H9 (cell line): ENCODE measurements at regions not wholly inside any gene's neighbourhood (a gene's known extent, or its start where the extent isn't known, plus 50 kb on each side); places are given as distances from the start of the nearest gene placed in this dataset.

Experiments used
- DNase-seq: peaks from one replicate; pipeline ENCODE4 v3.0.0-alpha.2; 2017
- H2AFZ ChIP-seq: one replicate; pipeline ENCODE4 v1.6.1; 2013; ENCODE audit warnings: mild to moderate bottlenecking, low read length, control low read depth, moderate library complexity
- H2AK5ac ChIP-seq: 2 replicates; pipeline ENCODE4 v1.6.1; 2013; ENCODE audit warnings: low read length, control low read depth, mixed read lengths; ENCODE audit not compliant: insufficient read length
- H2BK120ac ChIP-seq: one replicate; pipeline ENCODE4 v1.6.1; 2013; ENCODE audit warnings: low read depth, mild to moderate bottlenecking, low read length, control low read depth, inconsistent platforms; ENCODE audit not compliant: poor library complexity, severe bottlenecking
- H2BK12ac ChIP-seq: 2 replicates; pipeline ENCODE4 v1.6.1; 2013; ENCODE audit warnings: low read length, control low read depth, mixed read lengths, low read depth; ENCODE audit not compliant: insufficient read length
- H2BK15ac ChIP-seq: 2 replicates; pipeline ENCODE4 v1.6.1; 2013; ENCODE audit warnings: low read depth, low read length, control low read depth
- H2BK20ac ChIP-seq: one replicate; pipeline ENCODE4 v1.6.1; 2013; ENCODE audit warnings: low read depth, mild to moderate bottlenecking, low read length, control low read depth, inconsistent platforms; ENCODE audit not compliant: poor library complexity, severe bottlenecking
- H2BK5ac ChIP-seq: 2 replicates; pipeline ENCODE4 v1.6.1; 2013; ENCODE audit warnings: low read length, control low read depth, mixed read lengths; ENCODE audit not compliant: insufficient read length
- H3K14ac ChIP-seq: 2 replicates; pipeline ENCODE4 v1.6.1; 2013; ENCODE audit warnings: low read length, control low read depth; ENCODE audit not compliant: insufficient read depth
- H3K18ac ChIP-seq: 2 replicates; pipeline ENCODE4 v1.6.1; 2013; ENCODE audit warnings: low read depth, mild to moderate bottlenecking, mixed read lengths, low read length, control low read depth; ENCODE audit not compliant: insufficient read length
- H3K23ac ChIP-seq: 2 replicates; pipeline ENCODE4 v1.6.1; 2013; ENCODE audit warnings: low read length, control low read depth, mixed read lengths, low read depth; ENCODE audit not compliant: insufficient read length
- H3K23me2 ChIP-seq: 2 replicates; pipeline ENCODE4 v1.6.1; 2013; ENCODE audit warnings: low read depth, mild to moderate bottlenecking, mixed read lengths, low read length, control low read depth; ENCODE audit not compliant: insufficient read length, poor library complexity, severe bottlenecking
- H3K27ac ChIP-seq: 2 replicates; pipeline ENCODE4 v1.5.1; 2013; ENCODE audit warnings: low read length, control low read depth, mixed read lengths, low read depth; ENCODE audit not compliant: insufficient read length
- H3K27me3 ChIP-seq: 2 replicates; pipeline ENCODE4 v1.6.1; 2013; ENCODE audit warnings: low read length, control low read depth, inconsistent platforms; ENCODE audit not compliant: insufficient read depth
- H3K4ac ChIP-seq: 2 replicates; pipeline ENCODE4 v1.6.1; 2013; ENCODE audit warnings: low read depth, mild to moderate bottlenecking, control low read depth, inconsistent platforms, low read length, moderate library complexity
- H3K4me1 ChIP-seq: 2 replicates; pipeline ENCODE4 v1.6.1; 2013; ENCODE audit warnings: low read length, control low read depth, inconsistent platforms; ENCODE audit not compliant: insufficient read depth
- H3K4me2 ChIP-seq: 2 replicates; pipeline ENCODE4 v1.6.1; 2013; ENCODE audit warnings: low read length, control low read depth, mixed read lengths; ENCODE audit not compliant: insufficient read length, insufficient read depth
- H3K56ac ChIP-seq: 2 replicates; pipeline ENCODE4 v1.6.1; 2013; ENCODE audit warnings: low read depth, mild to moderate bottlenecking, mixed read lengths, low read length, control low read depth; ENCODE audit not compliant: insufficient read length
- H3K79me1 ChIP-seq: 2 replicates; pipeline ENCODE4 v1.6.1; 2013; ENCODE audit warnings: low read depth, mild to moderate bottlenecking, moderate library complexity, low read length, control low read depth, inconsistent platforms; ENCODE audit not compliant: insufficient read depth, poor library complexity, severe bottlenecking
- H3K79me2 ChIP-seq: 2 replicates; pipeline ENCODE4 v1.6.1; 2013; ENCODE audit warnings: low read length, control low read depth, inconsistent platforms; ENCODE audit not compliant: insufficient read depth
- H3K9ac ChIP-seq: 2 replicates; pipeline ENCODE4 v1.6.1; 2013; ENCODE audit warnings: low read length, control low read depth, mixed read lengths; ENCODE audit not compliant: insufficient read length; ENCODE audit errors: extremely low read depth
- H3K9me3 ChIP-seq: one replicate; pipeline ENCODE4 v1.6.1; 2013; ENCODE audit warnings: low read depth, low read length, inconsistent platforms; ENCODE audit not compliant: control insufficient read depth
- H3T11ph ChIP-seq: one replicate; pipeline ENCODE4 v1.6.1; 2013; ENCODE audit warnings: mild to moderate bottlenecking, low read length, control low read depth, inconsistent platforms
- H4K20me1 ChIP-seq: one replicate; pipeline ENCODE4 v1.6.1; 2013; ENCODE audit not compliant: control insufficient read depth, insufficient read length, insufficient read depth
- H4K5ac ChIP-seq: 2 replicates; pipeline ENCODE4 v1.6.1; 2013; ENCODE audit warnings: low read depth, mild to moderate bottlenecking, mixed read lengths, low read length, control low read depth; ENCODE audit not compliant: insufficient read length
- H4K8ac ChIP-seq: replicated peaks from 2 replicates; pipeline ENCODE4 v1.6.1; 2013; ENCODE audit warnings: low read length, control low read depth, mixed read lengths, low read depth; ENCODE audit not compliant: insufficient read length
- H4K91ac ChIP-seq: 2 replicates; pipeline ENCODE4 v1.6.1; 2013; ENCODE audit warnings: low read depth, mild to moderate bottlenecking, moderate library complexity, mixed read lengths, low read length, control low read depth; ENCODE audit not compliant: insufficient read length
- H3K27ac Mint-ChIP-seq, 3 experiments: 2 replicates in 2 of 3; 3 replicates in 1 of 3; pipeline ENCODE4 v1.8.0; 2020 to 2021; ENCODE audit warnings: mixed read lengths in 3 of 3, mild to moderate bottlenecking in 1 of 3, moderate library complexity in 1 of 3
- H3K27me3 Mint-ChIP-seq: 2 replicates; pipeline ENCODE4 v1.8.0; 2021; ENCODE audit warnings: low read depth, mild to moderate bottlenecking, moderate library complexity, mixed read lengths
- H3K36me3 Mint-ChIP-seq, 3 experiments: 2 replicates in 2 of 3; 3 replicates in 1 of 3; pipeline ENCODE4 v1.8.0; 2020 to 2021; ENCODE audit warnings: low read depth in 3 of 3, mixed read lengths in 3 of 3; ENCODE audit not compliant: insufficient read depth in 1 of 3
- H3K4me1 Mint-ChIP-seq, 2 experiments: 2 replicates each; pipeline ENCODE4 v1.8.0; 2020; ENCODE audit warnings: mixed read lengths in 2 of 2
- H3K4me3 Mint-ChIP-seq, 2 experiments: 2 replicates in 1 of 2; 3 replicates in 1 of 2; pipeline ENCODE4 v1.8.0; 2020 to 2021; ENCODE audit warnings: mild to moderate bottlenecking in 2 of 2, mixed read lengths in 2 of 2, moderate library complexity in 1 of 2
- H3K9me3 Mint-ChIP-seq, 2 experiments: 2 replicates in 1 of 2; 3 replicates in 1 of 2; pipeline ENCODE4 v1.8.0; 2020; ENCODE audit warnings: mild to moderate bottlenecking in 2 of 2, mixed read lengths in 2 of 2, moderate library complexity in 1 of 2
- CTCF ChIP-seq: fragments of 200-600 bp; sonication (generic); conservative IDR thresholded peaks from 3 replicates; pipeline ENCODE4 v1.8.0; 2021; ENCODE audit warnings: antibody characterized with exemption, mild to moderate bottlenecking
- WGBS: extraction: QIAGEN DNeasy Blood & Tissue Kit; methylation state at CpG from one replicate; pipeline ENCODE4 v1.1.7; 2013; ENCODE audit warnings: missing lambda C conversion rate, low lambda C conversion rate, mixed read lengths; ENCODE audit not compliant: insufficient read length; ENCODE audit errors: extremely low coverage; 5-methylcytosine and 5-hydroxymethylcytosine counted together

- DNase-seq: no peak
- H3K4me1 Mint-ChIP-seq: peaks cover 5 to 6% of the 10 kb centered on the region in 2 experiments
Observed at GRCh38 chr1:217076902-217077301, 353.7 kb upstream of the ESRRG start.

More at GRCh38 chr1:217076902-217077301, 353.7 kb upstream of the ESRRG start:
- Histone ChIP-seq H4K8ac (no peak overlapping the region), H4K20me1 (no peaks in the 10 kb centered on the region), H2BK5ac (no peak overlapping the region), H4K5ac (no peak overlapping the region), H3K23me2 (no peaks in the 10 kb centered on the region), H3T11ph (no peak overlapping the region), H3K27me3 (no peaks in the 10 kb centered on the region), H3K4me2 (no peak overlapping the region), H3K56ac (no peak overlapping the region), H3K79me2 (no peaks in the 10 kb centered on the region), H3K9me3 (no peaks in the 10 kb centered on the region), H2AK5ac (no peak overlapping the region), H3K9ac (no peak overlapping the region), H2BK20ac (no peak overlapping the region), H3K27ac (no peak overlapping the region), H2AFZ (no peak overlapping the region), H2BK12ac (no peak overlapping the region), H4K91ac (no peak overlapping the region), H3K23ac (no peak overlapping the region), H3K79me1 (no peaks in the 10 kb centered on the region), H3K18ac (no peak overlapping the region), H3K4me1 (no peaks in the 10 kb centered on the region), H3K14ac (no peak overlapping the region), H2BK15ac (no peak overlapping the region), H3K4ac (no peak overlapping the region), H2BK120ac (no peak overlapping the region)
- Mint-ChIP-seq H3K27ac (no peak overlapping the region), H3K27me3 (no peaks in the 10 kb centered on the region; the same call in 1 of the 2 replicates), H3K9me3 (no peaks in the 10 kb centered on the region), H3K4me3 (no peak overlapping the region), H3K36me3 (no peaks in the 10 kb centered on the region)
- no peak for TF ChIP-seq CTCF
- no CpG with 5 or more reads among the region's 2 CpGs for WGBS
